Hepatocyte (in vitro differentiated cells): ENCODE measurements at regions not wholly inside any gene's neighbourhood (a gene's known extent, or its start where the extent isn't known, plus 50 kb on each side); places are given as distances from the start of the nearest gene placed in this dataset.

Experiments used
- CTCF ChIP-seq: fragments of 200-600 bp; sonication (generic); IDR thresholded peaks from 2 replicates; pipeline ENCODE4 v1.5.1; 2016; ENCODE audit warnings: antibody characterized with exemption, mild to moderate bottlenecking; ENCODE audit not compliant: poor library complexity
- EZH2 ChIP-seq: fragments of 200-600 bp; sonication (generic); IDR thresholded peaks from 2 replicates; pipeline ENCODE4 v1.6.1; 2016; ENCODE audit warnings: antibody characterized with exemption, mild to moderate bottlenecking, borderline replicate concordance
- EZH2phosphoT487 ChIP-seq: fragments of 200-600 bp; sonication (generic); IDR thresholded peaks from one replicate; pipeline ENCODE4 v1.6.1; 2018; ENCODE audit warnings: antibody characterized with exemption, mild to moderate bottlenecking, low read depth, moderate library complexity; ENCODE audit not compliant: unreplicated experiment, severe bottlenecking

GRCh38 chr4:44777115-44777514, 50.8 kb upstream of the GNPDA2 start:
- TF ChIP-seq CTCF (no peak), EZH2phosphoT487 (no peak), EZH2 (no peak)
